ENCODE measurements at regions not wholly inside any gene's neighbourhood (a gene's known extent, or its start where the extent isn't known, plus 50 kb on each side); places are given as distances from the start of the nearest gene placed in this dataset.

DNA sequence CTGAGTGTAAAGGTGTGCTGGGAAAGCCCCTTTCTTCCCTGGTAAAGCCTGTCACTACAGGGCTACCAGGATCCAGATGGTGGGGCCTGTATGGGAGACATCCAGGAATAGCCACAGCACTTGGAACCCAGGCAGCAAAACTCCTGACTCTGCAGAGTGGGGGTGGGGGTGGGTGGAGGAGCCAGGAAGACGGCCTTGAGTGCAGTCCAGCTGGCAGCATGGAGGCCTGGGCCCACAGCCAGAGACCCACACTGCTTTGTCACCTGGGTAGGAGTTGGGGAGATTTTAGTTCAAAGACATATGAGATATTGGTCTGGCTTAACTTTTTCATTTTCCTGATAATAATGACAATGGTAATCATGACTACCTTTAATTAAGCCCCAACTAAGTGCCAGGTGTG is 116.7 kb upstream of the MRPS22 start:
- TF ChIP-seq, protein P1, sequence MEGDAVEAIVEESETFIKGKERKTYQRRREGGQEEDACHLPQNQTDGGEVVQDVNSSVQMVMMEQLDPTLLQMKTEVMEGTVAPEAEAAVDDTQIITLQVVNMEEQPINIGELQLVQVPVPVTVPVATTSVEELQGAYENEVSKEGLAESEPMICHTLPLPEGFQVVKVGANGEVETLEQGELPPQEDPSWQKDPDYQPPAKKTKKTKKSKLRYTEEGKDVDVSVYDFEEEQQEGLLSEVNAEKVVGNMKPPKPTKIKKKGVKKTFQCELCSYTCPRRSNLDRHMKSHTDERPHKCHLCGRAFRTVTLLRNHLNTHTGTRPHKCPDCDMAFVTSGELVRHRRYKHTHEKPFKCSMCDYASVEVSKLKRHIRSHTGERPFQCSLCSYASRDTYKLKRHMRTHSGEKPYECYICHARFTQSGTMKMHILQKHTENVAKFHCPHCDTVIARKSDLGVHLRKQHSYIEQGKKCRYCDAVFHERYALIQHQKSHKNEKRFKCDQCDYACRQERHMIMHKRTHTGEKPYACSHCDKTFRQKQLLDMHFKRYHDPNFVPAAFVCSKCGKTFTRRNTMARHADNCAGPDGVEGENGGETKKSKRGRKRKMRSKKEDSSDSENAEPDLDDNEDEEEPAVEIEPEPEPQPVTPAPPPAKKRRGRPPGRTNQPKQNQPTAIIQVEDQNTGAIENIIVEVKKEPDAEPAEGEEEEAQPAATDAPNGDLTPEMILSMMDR (conservative IDR thresholded peaks at IDR 0.05; ENCODE audit: low read depth, low read length): no peak
- TF ChIP-seq EZH2 (IDR thresholded peaks at IDR 0.05; ENCODE audit: borderline replicate concordance, low read depth, low read length, poor library complexity, severe bottlenecking): no peak

Measured in A673 (cell line).